Brain microvascular endothelial cell (primary cell): ENCODE measurements at regions not wholly inside any gene's neighbourhood (a gene's known extent, or its start where the extent isn't known, plus 50 kb on each side); places are given as distances from the start of the nearest gene placed in this dataset.

ENCODE experiments used
- DNase-seq: peaks from one replicate; pipeline ENCODE4 v3.0.0-alpha.2; 2020
- H3K27ac ChIP-seq: fragments of 250-450 bp; sonication (Bioruptor Pico); 2 replicates; pipeline ENCODE4 v1.5.1; 2020; ENCODE audit warnings: mild to moderate bottlenecking, moderate library complexity
- H3K27me3 ChIP-seq: fragments of 250-450 bp; sonication (Bioruptor Pico); replicated peaks from 2 replicates; pipeline ENCODE4 v1.5.1; 2020; ENCODE audit warnings: mild to moderate bottlenecking
- H3K36me3 ChIP-seq: fragments of 250-450 bp; sonication (Bioruptor Pico); replicated peaks from 2 replicates; pipeline ENCODE4 v1.5.1; 2020; ENCODE audit warnings: mild to moderate bottlenecking
- H3K4me3 ChIP-seq: 2 replicates; pipeline ENCODE4 v1.5.1; 2011; ENCODE audit warnings: low read depth, mild to moderate bottlenecking, control low read depth, low read length, moderate library complexity
- CTCF ChIP-seq: IDR thresholded peaks from 2 replicates; pipeline ENCODE4 v1.5.1; 2011; ENCODE audit warnings: low read depth, mild to moderate bottlenecking, moderate library complexity, low read length, control low read depth, inconsistent platforms; ENCODE audit errors: missing control alignments
- in situ Hi-C: cut with HindIII; loops from 2 replicates; pipeline ENCODE4 v1.10.0; 2017; ENCODE audit warnings: low sequenced_read_pairs, low pct_ligation_motif_present

DNA sequence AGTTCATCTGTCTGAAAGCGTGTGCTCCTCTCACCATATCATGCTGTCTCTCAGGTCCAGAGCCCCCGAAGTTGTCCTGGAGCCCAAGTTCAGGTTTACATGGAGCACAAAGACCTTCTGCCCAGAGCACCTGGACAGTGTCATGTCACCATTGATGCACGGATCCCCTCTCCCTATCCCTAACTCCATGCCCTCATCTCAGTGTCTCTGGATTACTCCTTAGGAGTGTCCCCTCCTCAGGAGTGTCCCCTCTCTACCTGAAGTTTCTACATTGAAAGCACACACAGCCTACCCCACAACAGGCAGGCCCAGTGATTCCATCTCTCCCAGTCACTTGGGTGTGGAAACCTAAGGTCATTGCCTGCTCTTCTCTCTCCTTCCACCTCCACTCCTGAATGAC lies 144.1 kb upstream of the NCKAP5 start:
- in situ Hi-C loops = no loop called here
- Histone ChIP-seq H3K27ac (no peak overlapping the region), H3K36me3 (no peaks in the 10 kb centered on the region), H3K4me3 (no peak overlapping the region), H3K27me3 (no peaks in the 10 kb centered on the region)
- DNase-seq = no peak
- TF ChIP-seq CTCF = no peak

- no peak for DNase-seq
- in situ Hi-C loops = no loop called here
- no peaks in the 10 kb centered on the region for H3K36me3 ChIP-seq
- H3K27ac ChIP-seq = no peak overlapping the region
- no peaks in the 10 kb centered on the region for H3K27me3 ChIP-seq
- H3K4me3 ChIP-seq = no peak overlapping the region
- TF ChIP-seq CTCF = no peak
Measured at GRCh38 chr2:133713049-133713580, 144.9 kb upstream of the NCKAP5 start.

- TF ChIP-seq CTCF = no peak
- Histone ChIP-seq H3K4me3 (no peak overlapping the region), H3K27me3 (no peaks in the 10 kb centered on the region), H3K36me3 (no peaks in the 10 kb centered on the region), H3K27ac (no peak overlapping the region)
- in situ Hi-C loops = no loop called here
- DNase-seq = no peak
Measured at GRCh38 chr2:133716166-133716565, 147.9 kb upstream of the NCKAP5 start.

GRCh38 chr2:133717497-133717896 lies 149.2 kb upstream of the NCKAP5 start:
- H3K4me3 ChIP-seq = no peak overlapping the region
- no peak for TF ChIP-seq CTCF
- in situ Hi-C loops = no loop called here
- no peaks in the 10 kb centered on the region for H3K27me3 ChIP-seq
- DNase-seq = no peak
- H3K27ac ChIP-seq = no peak overlapping the region
- no peaks in the 10 kb centered on the region for H3K36me3 ChIP-seq

GRCh38 chr2:133718688-133719201 lies 150.5 kb upstream of the NCKAP5 start:
- DNase-seq = peak; percentile 89
- no peak for TF ChIP-seq CTCF
- Histone ChIP-seq H3K27ac (peak overlapping the region; percentile 75), H3K36me3 (no peaks in the 10 kb centered on the region), H3K27me3 (no peaks in the 10 kb centered on the region), H3K4me3 (no peak overlapping the region)
- in situ Hi-C loops = no loop called here

DNA sequence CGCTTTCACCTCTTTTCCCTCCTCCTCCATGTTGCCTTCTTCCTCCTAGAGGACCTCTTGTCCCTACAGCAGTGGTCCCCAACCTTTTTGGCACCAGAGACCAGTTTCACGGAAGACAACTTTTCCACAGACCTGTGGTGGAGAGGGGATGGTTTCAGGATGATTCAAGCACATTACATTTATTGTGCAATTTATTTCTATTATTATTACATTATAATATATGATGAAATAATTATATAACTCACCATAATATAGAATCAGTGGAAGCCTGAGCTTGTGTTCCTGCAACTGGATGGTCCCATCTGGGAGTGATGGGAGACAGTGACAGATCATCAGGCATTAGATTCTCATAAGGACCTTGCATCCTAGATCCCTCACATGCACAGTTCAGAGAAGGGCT lies 152.2 kb upstream of the NCKAP5 start:
- no peak for TF ChIP-seq CTCF

More for the DNA sequence above, 152.2 kb upstream of the NCKAP5 start:
- Histone ChIP-seq H3K4me3 (no peak overlapping the region), H3K27ac (no peak overlapping the region), H3K27me3 (no peaks in the 10 kb centered on the region), H3K36me3 (no peaks in the 10 kb centered on the region)
- in situ Hi-C loops = no loop called here
- no peak for DNase-seq
